Activated CD8-positive, alpha-beta memory T cell treated with anti-CD3 and anti-CD28 coated beads for 36 hours (primary cell): ENCODE measurements at regions not wholly inside any gene's neighbourhood (a gene's known extent, or its start where the extent isn't known, plus 50 kb on each side); places are given as distances from the start of the nearest gene placed in this dataset.
"Not testable (repeated sequence)": the region's sequence is repeated elsewhere in the genome, so short reads cannot be mapped to it uniquely, and the experiment has no call there.

Source experiments
- CTCF ChIA-PET: fragments of 350-600 bp; sonication (Branson Sonifier 250); formaldehyde crosslinking; loops from one replicate; lab custom pipeline; 2021; ENCODE audit warnings: antibody characterized with exemption; lab: Charles Lee
- POLR2A ChIA-PET: fragments of 350-600 bp; sonication (Branson Sonifier 250); formaldehyde crosslinking; loops from one replicate; lab custom pipeline; 2021; ENCODE audit warnings: antibody characterized with exemption; lab: Charles Lee

DNA sequence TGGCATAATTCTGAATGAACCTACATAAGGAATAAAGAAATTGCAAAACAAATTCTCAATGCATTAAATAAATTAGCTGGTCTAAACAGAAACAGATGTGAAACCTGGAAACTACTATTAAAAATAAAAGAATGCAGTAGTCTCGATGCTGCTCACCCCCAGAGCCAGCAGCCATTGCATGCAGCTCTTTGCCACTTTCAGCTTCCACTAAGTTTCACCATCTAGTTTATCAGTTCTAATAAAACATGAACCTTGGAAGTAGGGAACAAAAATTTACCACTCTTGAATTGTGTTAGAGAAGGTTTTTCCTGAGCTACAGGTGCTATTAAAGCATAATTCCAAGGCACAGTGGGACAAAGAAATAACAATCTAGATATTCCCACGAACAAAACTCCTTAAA is 239.4 kb upstream of the HSFY2 start:
- CTCF ChIA-PET, result no interaction called here
- POLR2A ChIA-PET, result no interaction called here

DNA sequence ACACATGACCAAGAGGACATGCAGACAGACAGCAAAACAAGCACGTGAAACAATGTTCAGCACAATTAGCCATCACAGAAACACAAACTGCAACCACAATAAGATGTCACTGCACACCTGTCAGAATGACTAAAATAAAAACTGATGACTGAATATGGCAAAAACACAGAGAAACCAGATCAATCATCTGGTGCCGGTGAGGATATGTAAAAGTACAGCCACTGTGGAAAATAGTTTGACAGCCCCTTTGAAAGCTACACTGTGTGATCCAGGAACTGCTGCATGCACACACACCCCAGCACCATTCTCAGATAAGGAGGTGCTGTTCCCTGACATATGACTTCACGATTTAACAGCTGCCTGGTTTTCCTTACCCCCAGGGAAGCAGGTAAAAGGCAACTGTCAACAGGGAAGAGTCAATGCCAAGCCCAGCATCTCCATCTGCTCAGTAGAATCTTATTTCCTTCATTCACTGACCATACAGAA is 238.1 kb upstream of the HSFY2 start:
- ChIA-PET CTCF (no interaction called here), POLR2A (no interaction called here)

DNA sequence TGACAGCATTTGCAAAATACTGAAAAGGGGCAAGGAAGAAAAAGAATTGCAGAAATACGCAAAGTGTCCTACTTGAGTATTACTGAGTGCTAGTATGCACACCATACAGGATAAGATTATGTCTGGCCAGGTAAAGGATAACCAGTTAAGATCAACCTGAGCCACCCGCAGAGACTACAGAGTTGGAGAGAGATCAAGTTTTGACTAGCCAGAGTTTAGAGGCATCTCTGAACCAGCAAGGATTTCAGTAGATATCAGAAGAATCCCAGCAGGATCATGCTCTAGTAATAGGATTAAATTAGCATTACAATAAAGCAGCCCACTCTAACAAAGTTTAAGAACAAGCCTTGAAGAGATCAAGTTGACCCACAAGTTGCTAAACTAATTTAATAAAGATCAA is 232.7 kb upstream of the HSFY2 start:
- ChIA-PET CTCF (no interaction called here), POLR2A (no interaction called here)

DNA sequence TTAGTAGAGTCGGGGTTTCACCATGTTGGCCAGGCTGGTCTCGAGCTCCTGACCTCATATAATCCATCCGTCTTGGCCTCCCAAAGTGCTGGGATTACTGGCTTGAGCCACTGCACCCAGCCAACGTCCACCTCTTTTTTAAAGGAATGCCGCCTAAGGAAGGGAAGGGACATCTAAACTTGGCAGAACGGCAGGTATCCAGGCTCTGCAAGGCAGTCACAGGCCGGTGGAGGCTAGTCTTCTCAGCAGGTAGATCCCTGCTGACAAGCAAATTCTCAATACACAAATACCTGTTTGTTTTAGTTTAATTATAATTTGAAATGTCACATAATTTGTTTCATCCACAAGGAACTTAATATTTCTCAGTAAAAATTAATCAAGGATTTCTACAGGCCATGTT is 232.0 kb upstream of the HSFY2 start:
- CTCF ChIA-PET, result no interaction called here

DNA sequence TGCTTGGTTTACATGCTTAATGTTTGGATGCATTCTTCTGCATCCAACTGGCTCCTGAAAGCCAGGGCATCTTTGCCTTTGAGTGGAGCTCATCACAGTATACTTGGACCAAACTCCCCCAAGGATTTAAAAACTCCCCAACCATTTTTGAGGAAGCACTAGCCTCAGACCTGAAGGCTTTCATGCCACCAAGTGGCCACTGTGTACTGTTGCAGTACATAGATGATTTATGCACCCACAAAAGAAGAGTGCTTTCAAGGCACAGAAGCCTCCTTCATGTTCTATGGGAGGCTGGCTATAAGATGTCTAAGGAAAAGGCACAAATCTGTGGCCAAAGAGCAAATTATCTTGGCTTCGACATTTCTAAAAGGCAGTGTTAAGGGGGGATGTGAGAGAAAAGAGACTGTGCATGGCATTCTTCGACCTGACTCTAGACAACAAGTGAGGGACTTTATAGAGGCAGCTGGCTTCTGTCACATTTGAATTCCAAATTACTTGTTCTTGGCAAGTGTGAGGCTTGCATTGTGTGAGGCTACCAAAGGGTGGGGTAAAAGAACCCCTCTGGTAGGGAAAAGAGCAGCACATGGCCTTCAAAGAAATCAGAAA is 224.2 kb upstream of the HSFY2 start:
- CTCF ChIA-PET, result no interaction called here

More for the DNA sequence above, 232.0 kb upstream of the HSFY2 start:
- POLR2A ChIA-PET, result no interaction called here

DNA sequence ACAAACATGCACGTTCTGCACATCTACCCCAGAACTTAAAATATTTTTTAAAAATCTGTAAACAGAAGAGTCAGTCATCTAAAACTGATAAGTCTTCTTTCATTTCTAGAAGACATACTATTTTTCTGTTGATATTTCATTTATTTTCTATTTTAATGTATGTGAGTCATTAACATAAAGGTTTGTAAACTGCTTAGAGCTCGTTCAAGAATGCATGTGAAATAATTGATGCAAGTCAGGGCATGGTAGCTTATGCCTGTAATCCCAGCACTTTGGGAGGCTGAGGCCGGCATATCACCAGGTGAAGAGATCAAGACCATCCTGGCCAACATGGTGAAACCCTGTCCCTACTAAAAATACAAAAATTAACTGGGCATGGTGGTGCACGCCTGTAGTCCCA is 219.9 kb upstream of the HSFY2 start:
- ChIA-PET CTCF (no interaction called here), POLR2A (no interaction called here)

More for the DNA sequence above, 224.2 kb upstream of the HSFY2 start:
- POLR2A ChIA-PET, result no interaction called here

DNA sequence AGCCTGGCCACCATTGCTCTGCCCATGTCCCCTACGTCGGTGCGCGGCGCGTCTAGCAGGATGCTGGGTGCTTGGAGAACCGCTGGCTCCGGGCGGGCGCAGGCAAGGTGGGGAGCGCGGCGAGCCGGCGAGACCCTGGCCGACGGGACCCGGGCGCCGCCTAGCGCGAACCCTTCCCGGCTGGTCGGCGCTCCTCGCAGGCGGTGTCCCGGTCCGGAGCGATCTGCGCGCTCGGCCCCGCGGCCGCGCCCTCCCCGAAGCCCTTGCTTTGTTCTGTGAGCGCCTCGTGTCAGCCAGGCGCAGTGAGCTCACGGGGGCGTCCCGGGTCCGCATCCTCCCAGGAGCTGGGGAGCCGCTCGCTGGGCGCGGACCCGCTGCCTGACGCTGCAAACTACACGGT is 219.1 kb upstream of the HSFY2 start:
- CTCF ChIA-PET, POLR2A ChIA-PET: not testable (repeated sequence)

DNA sequence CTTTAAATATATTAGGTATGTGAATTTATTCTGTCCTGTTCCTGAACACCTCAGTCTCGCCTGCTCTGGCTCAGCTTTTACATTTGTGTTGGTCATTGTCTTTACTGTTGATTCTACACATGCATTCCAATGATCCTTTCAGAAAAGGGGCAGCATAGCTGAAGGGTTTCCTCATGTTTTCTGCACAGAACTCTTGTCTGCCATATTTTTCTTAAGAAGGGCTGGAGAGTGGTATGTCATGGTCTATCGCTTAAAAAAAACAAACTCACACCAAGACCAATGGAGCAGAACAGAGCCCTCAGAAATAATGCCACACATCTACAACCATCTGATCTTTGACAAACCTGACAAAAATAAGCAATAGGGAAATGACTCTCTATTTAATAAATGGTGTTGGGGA is 215.8 kb upstream of the HSFY2 start:
- POLR2A ChIA-PET, result no interaction called here

DNA sequence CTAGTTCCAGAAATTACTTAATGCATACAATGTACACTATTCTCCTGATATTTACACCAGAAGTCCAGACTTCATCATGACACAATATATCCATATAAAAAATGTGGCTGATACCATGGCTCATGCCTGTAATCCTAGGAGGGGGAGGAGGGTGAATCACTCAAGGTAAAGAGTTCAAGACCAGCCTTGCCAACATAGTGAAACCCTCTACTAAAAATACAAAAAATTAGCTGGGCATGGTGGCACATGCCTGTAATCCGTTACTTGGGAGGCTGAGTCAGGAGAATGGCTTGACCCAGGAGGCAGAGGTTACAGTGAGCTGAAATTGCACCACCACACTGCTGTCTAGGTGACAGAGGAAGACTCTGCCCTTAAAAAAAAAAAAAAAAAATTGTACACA is 192.5 kb upstream of the HSFY2 start:
- POLR2A ChIA-PET, result no interaction called here
- CTCF ChIA-PET, result no interaction called here

More for the DNA sequence above, 215.8 kb upstream of the HSFY2 start:
- CTCF ChIA-PET, result no interaction called here

DNA sequence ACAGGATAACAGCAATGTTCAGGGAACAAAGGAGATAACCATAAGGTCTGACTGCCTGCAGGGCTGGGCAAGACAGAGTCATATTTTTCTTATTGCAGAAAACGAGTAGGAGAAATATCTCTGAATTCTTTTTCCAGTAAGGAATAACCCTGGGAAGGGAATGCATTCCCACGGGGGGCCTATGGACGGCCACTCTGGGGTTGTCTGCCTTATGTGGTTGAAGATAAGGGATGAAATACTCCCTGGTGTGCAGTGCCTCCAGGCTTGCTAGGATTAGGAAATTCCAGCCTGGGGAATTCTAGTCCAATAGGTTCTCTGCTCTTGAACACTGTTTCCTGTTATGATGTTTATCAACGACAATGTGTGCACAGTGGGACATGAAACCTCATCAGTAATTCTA is 185.3 kb upstream of the HSFY2 start:
- ChIA-PET POLR2A (no interaction called here), CTCF (no interaction called here)

DNA sequence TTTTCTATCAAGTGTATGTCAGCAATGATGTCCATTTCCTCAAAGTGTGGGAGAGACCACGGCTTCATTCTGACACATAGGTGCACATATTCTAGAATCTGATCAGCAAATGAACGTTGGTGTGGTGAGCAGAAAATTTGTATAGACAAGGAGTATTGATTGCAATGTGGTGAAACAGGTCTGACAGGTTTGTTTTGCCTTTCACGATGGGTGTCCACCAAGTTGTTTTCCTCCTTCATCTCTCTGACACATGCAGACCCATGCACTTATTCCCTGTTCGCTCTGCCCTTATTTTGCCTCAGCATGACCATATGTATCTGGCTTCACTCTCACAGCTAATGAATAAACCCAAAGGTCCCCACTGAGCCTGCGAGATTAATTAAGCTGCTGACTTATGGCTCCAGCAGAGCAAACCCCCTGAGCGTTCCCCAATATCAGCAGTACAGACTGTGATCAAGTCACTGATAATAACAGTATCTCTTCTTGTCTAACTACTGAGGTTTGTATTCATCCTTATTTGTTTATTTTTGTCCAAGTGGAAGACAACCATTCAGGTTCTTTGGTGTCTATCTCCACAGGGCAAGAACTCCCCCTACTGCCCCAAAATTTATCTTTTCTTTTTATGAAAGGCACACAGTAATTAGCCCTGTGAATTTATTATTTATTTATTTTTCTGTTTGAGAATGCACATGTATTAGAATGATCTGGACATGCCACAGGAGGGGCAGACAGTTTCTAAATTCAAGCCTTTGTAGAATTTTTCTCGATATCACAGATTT is 178.3 kb upstream of the HSFY2 start:
- CTCF ChIA-PET, result no interaction called here
- POLR2A ChIA-PET, result no interaction called here

DNA sequence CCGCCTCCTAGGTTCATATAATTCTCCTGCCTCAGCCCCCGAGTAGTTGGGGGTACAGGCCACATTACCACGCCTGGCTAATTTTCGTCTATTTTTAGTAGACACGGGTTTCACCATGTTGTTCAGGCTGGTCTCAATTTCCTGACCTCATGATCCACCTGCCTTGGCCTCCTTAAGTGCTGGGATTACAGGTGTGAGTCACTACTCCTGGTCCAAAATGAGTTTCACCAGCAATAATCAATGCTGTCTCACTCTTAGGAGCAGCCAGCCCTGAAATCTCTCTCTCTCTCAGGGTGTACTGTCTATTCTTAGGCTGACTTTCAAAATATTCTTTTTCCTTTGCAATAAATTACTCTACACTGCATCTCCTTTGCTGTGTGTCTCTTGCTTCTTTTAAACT is 177.5 kb upstream of the HSFY2 start:
- CTCF ChIA-PET, result no interaction called here

DNA sequence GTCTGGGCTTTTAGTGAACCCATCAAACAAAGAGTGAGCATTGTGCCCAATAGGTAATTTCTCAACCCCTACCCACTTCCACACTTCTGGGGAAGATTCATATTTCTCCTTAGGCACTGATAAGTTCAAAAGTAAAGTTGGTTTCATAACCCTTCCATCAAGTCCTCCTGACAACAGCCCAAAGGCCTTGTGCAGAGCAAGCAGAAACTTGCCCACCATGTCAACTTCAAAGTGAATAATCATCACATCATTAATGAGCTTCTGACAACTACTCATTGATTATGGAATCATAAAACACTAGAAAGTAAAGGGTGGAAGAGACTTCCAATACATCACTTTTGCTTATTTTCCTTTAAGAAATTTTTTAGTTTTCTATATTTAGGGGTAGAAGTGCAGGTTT is 163.3 kb upstream of the HSFY2 start:
- POLR2A ChIA-PET, result no interaction called here
- CTCF ChIA-PET, result no interaction called here

More for the DNA sequence above, 177.5 kb upstream of the HSFY2 start:
- POLR2A ChIA-PET, result no interaction called here

DNA sequence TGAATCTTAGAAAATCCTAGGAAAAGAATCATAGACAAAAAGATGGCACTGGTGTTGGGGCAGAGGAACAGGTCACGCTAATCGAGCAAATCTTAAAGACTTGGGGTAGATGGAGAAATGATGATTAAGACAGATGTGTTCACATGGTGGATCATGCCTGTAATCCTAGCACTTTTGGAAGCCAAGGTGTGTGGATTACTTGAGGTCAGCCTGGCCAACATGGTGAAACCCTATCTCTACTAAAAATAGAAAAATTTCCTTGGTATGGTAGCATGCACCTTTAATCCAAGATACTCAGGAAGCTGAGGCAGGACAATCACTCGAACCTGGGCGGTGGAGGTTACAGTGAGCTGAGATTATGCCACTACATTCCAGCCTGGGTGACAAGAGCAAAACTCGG is 145.7 kb upstream of the HSFY2 start:
- ChIA-PET POLR2A (no interaction called here), CTCF (no interaction called here)

DNA sequence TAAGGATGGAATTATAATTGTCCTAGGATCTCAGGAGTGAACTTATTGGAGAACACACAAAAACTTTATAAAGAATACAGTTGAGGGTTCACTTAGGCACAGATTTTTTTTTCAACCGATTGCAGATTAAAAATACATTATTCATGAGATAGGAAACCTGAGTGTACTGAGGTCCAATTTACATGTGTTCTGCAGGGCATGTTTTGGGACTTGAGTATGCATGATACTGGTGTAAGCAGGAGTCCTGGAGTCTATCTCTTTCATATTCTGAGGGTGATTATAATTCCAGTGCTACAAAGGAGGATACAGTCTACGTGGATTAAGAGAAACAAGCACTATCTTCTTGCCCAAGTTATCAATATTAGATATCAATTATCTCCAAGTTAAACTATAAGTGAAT is 139.3 kb upstream of the HSFY2 start:
- POLR2A ChIA-PET, result no interaction called here
- CTCF ChIA-PET, result no interaction called here

DNA sequence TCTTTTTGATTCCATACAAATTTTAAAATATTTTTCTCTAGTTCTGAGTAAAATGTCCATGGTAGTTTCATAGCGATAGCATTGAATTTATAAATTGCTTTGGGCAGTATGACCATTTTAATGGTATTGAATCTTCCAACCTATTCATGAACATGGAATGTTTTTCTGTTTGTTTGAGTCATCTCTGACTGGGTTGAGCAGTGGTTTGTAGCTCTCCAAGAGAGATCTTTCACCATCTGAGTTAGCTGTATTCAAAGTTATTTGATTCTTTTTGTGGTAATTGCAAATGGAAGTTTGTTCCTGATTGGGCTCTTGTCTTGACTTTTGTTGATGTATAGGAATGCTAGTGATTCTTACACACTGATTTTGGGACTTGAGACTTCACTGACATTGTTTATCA is 136.3 kb upstream of the HSFY2 start:
- POLR2A ChIA-PET, result no interaction called here
- CTCF ChIA-PET, result no interaction called here

DNA sequence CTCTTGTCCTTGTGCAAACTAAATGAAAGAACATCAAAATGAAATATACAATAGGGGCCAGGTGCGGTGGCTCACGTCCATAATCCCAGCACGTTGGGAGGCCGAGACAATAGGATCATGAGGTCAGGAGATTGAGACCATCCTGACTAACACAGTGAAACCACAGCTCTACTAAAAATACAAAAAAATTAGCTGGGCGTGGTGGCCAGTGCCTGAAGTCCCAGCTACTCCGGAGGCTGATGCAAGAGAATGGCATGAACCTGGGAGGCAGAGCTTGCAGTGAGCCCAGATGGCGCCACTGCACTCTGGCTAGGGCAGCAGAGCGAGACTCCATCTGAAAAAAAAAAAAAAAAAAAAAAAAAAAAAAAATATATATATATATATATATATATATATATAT is 132.7 kb upstream of the HSFY2 start:
- POLR2A ChIA-PET, CTCF ChIA-PET: not testable (repeated sequence)

DNA sequence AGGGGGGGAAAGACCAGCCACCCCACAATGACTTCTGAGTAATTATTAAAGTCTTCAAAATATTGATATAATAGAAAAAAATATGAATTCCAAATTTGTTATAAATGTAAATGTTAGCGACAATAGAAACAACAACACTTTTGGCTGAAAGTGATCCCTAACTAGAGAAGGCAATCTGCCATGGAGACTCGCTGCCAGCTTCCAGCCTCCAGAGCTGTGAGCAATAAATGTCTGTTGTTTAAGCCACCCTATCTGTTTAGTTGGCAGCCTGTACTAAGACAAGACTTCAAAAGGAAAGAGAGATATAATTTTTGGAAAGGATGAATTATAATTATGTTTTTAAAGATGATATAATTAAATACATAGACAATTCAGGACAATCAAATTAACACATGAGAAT is 130.8 kb upstream of the HSFY2 start:
- POLR2A ChIA-PET, result no interaction called here
- CTCF ChIA-PET, result no interaction called here

DNA sequence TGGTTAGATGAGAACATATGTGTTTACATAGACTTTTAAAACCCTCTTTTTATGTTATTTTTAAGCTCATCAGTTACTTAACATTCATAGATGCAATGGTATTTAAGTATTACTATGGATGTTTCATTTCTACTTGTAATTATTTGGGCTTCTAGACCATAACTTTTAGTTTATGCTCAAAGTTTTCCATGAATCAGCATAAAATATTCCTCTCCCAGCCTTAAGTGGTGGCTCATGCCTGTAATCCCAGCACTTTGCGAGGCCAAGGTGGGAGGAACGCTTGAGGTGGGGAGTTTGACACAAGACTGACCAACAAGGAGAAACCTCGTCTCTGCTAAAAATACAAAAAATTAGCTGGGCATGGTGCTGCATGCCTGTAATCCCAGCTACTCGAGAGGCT is 118.5 kb upstream of the HSFY2 start:
- POLR2A ChIA-PET, result no interaction called here
- CTCF ChIA-PET, result no interaction called here

DNA sequence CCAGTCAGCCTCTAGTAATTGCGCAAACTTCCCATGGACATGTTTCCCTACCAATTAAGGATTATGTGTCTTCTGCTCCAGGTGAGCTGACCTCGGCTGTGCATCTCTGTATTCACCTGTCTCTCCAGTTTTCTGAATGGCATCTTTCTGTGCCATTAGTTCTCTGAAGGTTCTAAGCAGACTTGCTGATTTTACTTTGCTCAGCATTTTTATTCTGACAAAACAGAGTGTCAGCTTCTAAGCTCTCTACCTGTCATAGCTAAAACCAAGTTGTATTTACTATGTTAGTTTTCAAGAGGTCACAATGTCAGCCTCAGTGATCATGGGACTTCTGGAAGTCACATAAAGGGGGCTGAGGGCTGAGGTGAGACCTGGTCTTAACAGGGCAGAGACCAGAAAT is 116.0 kb upstream of the HSFY2 start:
- CTCF ChIA-PET, result no interaction called here
- POLR2A ChIA-PET, result no interaction called here

DNA sequence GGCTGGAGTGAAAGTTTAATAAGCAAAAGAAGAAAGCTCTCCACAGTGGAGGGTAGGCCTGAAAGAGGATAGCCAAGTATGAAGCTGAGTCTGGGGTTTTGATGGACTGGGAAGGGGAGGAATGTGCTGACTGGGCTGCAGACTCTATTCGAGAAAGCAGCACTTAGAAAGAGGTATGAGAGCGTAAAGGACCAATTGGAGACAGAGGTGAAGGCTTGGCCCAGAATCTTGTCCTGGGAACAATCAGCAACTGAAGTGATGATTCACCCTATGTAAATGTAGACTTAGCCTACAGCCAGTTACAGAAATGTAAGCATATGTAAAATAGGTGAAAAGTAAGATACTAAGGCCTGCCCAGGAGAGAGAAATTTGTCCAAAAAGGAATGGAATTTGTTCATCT is 111.2 kb upstream of the HSFY2 start:
- CTCF ChIA-PET, result no interaction called here
- POLR2A ChIA-PET, result no interaction called here
